H1 (cell line): ENCODE measurements at regions not wholly inside any gene's neighbourhood (a gene's known extent, or its start where the extent isn't known, plus 50 kb on each side); places are given as distances from the start of the nearest gene placed in this dataset.
A peak's percentile ranks its signal among the peaks of the same experiment; 100 is the strongest.

ENCODE experiments used
- CTCF ChIA-PET: fragments of 300-600 bp; sonication (Branson Sonifier 250); formaldehyde crosslinking; loops from one replicate; lab custom pipeline; 2021; ENCODE audit not compliant: partially characterized antibody; lab: Charles Lee
- POLR2A ChIA-PET: fragments of 300-600 bp; sonication (Branson Sonifier 250); formaldehyde crosslinking; loops from one replicate; lab custom pipeline; 2021; ENCODE audit warnings: inconsistent platforms; ENCODE audit not compliant: partially characterized antibody; lab: Charles Lee
- DNase-seq, 2 experiments: peaks; one replicate each; pipeline versions ENCODE4 v3.0.0 to v3.0.0-alpha.2; 2010 to 2022; ENCODE audit warnings: low spot score in 2 of 2, low read depth in 1 of 2, mixed read lengths in 1 of 2
- FAIRE-seq: peaks from 2 replicates; lab custom pipeline; 2011; peaks lifted over from hg19 to GRCh38; lab: Jason Lieb, UNC
- H2AFZ ChIP-seq: 2 replicates; pipeline ENCODE4 v1.8.1; 2012; ENCODE audit warnings: low read length, inconsistent platforms
- H2AK5ac ChIP-seq: 2 replicates; pipeline ENCODE4 v1.6.1; 2013; ENCODE audit warnings: low read depth, low read length
- H2BK120ac ChIP-seq: replicated peaks from 2 replicates; pipeline ENCODE3; 2013; ENCODE audit warnings: low read depth, low read length, inconsistent platforms
- H2BK12ac ChIP-seq: 2 replicates; pipeline ENCODE4 v1.6.1; 2013; ENCODE audit warnings: low read depth, low read length
- H2BK15ac ChIP-seq: 2 replicates; pipeline ENCODE4 v1.6.1; 2013; ENCODE audit warnings: low read length
- H2BK20ac ChIP-seq: 2 replicates; pipeline ENCODE4 v1.6.1; 2013; ENCODE audit warnings: low read length
- H2BK5ac ChIP-seq: 2 replicates; pipeline ENCODE4 v1.6.1; 2013; ENCODE audit warnings: low read depth, low read length
- H3K14ac ChIP-seq: 2 replicates; pipeline ENCODE4 v1.6.1; 2013; ENCODE audit warnings: inconsistent platforms; ENCODE audit not compliant: insufficient read length
- H3K18ac ChIP-seq: 2 replicates; pipeline ENCODE4 v1.6.1; 2013; ENCODE audit warnings: low read length; ENCODE audit errors: extremely low read depth
- H3K23ac ChIP-seq: 2 replicates; pipeline ENCODE4 v1.6.1; 2013; ENCODE audit warnings: inconsistent platforms; ENCODE audit not compliant: insufficient read length
- H3K23me2 ChIP-seq: 2 replicates; pipeline ENCODE4 v1.6.1; 2013; ENCODE audit warnings: low read depth, low read length
- H3K27ac ChIP-seq: 2 replicates; pipeline ENCODE4 v1.6.1; 2011; ENCODE audit warnings: low read depth, low read length, inconsistent platforms
- H3K27me3 ChIP-seq, 4 experiments: replicated peaks in 1 of 4; 1 replicate in 1 of 4; 2 replicates in 3 of 4; pipeline versions ENCODE4 v1.6.1 to v1.8.1; 2011 to 2013; ENCODE audit warnings: low read length in 3 of 4, mild to moderate bottlenecking in 3 of 4, inconsistent platforms in 2 of 4, mixed read lengths in 2 of 4, moderate library complexity in 1 of 4; ENCODE audit not compliant: control insufficient read depth in 3 of 4, insufficient read depth in 3 of 4; ENCODE audit errors: extremely low read depth in 1 of 4
- H3K36me3 ChIP-seq, 4 experiments: 2 replicates each; pipeline versions ENCODE4 v1.6.1 to v1.8.1; 2011 to 2013; ENCODE audit warnings: mild to moderate bottlenecking in 4 of 4, low read length in 3 of 4, moderate library complexity in 2 of 4, control low read depth in 1 of 4, inconsistent platforms in 1 of 4; ENCODE audit not compliant: insufficient read depth in 4 of 4, control insufficient read depth in 2 of 4
- H3K4ac ChIP-seq: replicated peaks from 2 replicates; pipeline ENCODE3; 2013; ENCODE audit warnings: low read length, low read depth, mixed read lengths, inconsistent platforms; ENCODE audit not compliant: insufficient read length
- H3K4me1 ChIP-seq, 4 experiments: replicated peaks in 1 of 4; 1 replicate in 1 of 4; 2 replicates in 3 of 4; pipeline versions ENCODE4 v1.6.1 to v1.8.1; 2011 to 2013; ENCODE audit warnings: low read length in 3 of 4, inconsistent platforms in 2 of 4, mixed read lengths in 1 of 4; ENCODE audit not compliant: insufficient read depth in 4 of 4, control insufficient read depth in 3 of 4
- H3K4me2 ChIP-seq, 2 experiments: 2 replicates each; pipeline versions ENCODE4 v1.6.1 to v1.8.1; 2011 to 2013; ENCODE audit warnings: low read depth in 2 of 2, low read length in 2 of 2, control low read depth in 1 of 2, inconsistent platforms in 1 of 2, mild to moderate bottlenecking in 1 of 2; ENCODE audit not compliant: insufficient read depth in 1 of 2
- H3K4me3 ChIP-seq, 4 experiments: fragments of 200-600, 300-600 bp in 1 of 4; sonication (generic), shearing (Covaris generic), sonication (Bioruptor Twin) in 1 of 4; 2 replicates each; pipeline versions ENCODE4 v1.5.1 to v1.8.1; 2011 to 2016; ENCODE audit warnings: low read length in 4 of 4, low read depth in 3 of 4, control low read depth in 2 of 4, inconsistent platforms in 2 of 4, mild to moderate bottlenecking in 2 of 4, mixed read lengths in 1 of 4, moderate library complexity in 1 of 4; ENCODE audit not compliant: insufficient read depth in 2 of 4; ENCODE audit errors: extremely low read depth in 1 of 4
- H3K56ac ChIP-seq: replicated peaks from 2 replicates; pipeline ENCODE3; 2013; ENCODE audit warnings: low read depth, mild to moderate bottlenecking, mixed read lengths, low read length, inconsistent platforms; ENCODE audit not compliant: insufficient read length
- H3K79me1 ChIP-seq: 2 replicates; pipeline ENCODE4 v1.6.1; 2013; ENCODE audit warnings: low read depth, low read length, control low read depth
- H3K79me2 ChIP-seq, 2 experiments: 2 replicates each; pipeline versions ENCODE4 v1.6.1 to v1.8.1; 2012 to 2013; ENCODE audit warnings: low read length in 2 of 2, mild to moderate bottlenecking in 2 of 2, inconsistent platforms in 1 of 2; ENCODE audit not compliant: insufficient read depth in 2 of 2, control insufficient read depth in 1 of 2
- H3K9ac ChIP-seq, 4 experiments: replicated peaks in 1 of 4; 1 replicate in 1 of 4; 2 replicates in 3 of 4; pipeline versions ENCODE4 v1.6.1 to v1.8.1; 2011 to 2013; ENCODE audit warnings: low read depth in 3 of 4, low read length in 3 of 4, control low read depth in 2 of 4, mild to moderate bottlenecking in 2 of 4, moderate library complexity in 2 of 4, inconsistent platforms in 1 of 4; ENCODE audit errors: extremely low read depth in 1 of 4
- H3K9me3 ChIP-seq, 2 experiments: 2 replicates each; pipeline versions ENCODE4 v1.6.1 to v1.8.1; 2012 to 2013; ENCODE audit warnings: mild to moderate bottlenecking in 2 of 2, moderate library complexity in 2 of 2, control low read depth in 1 of 2, inconsistent platforms in 1 of 2, low read depth in 1 of 2, low read length in 1 of 2, mixed read lengths in 1 of 2; ENCODE audit not compliant: insufficient read depth in 2 of 2
- H4K20me1 ChIP-seq, 2 experiments: replicated peaks in 1 of 2; 2 replicates each; pipeline versions ENCODE3 to v1.8.1; 2011 to 2013; ENCODE audit warnings: inconsistent platforms in 2 of 2, low read length in 2 of 2, mild to moderate bottlenecking in 1 of 2; ENCODE audit not compliant: insufficient read depth in 2 of 2, control insufficient read depth in 1 of 2
- H4K5ac ChIP-seq: 2 replicates; pipeline ENCODE4 v1.6.1; 2013; ENCODE audit warnings: low read length, low read depth, mixed read lengths, inconsistent platforms; ENCODE audit not compliant: insufficient read length
- H4K8ac ChIP-seq: 2 replicates; pipeline ENCODE4 v1.8.0; 2013; ENCODE audit warnings: mild to moderate bottlenecking, moderate library complexity, low read length, inconsistent platforms; ENCODE audit not compliant: insufficient read depth; ENCODE audit errors: extremely low read depth
- H4K91ac ChIP-seq: replicated peaks from 2 replicates; pipeline ENCODE3; 2013; ENCODE audit warnings: low read length, mixed read lengths, inconsistent platforms; ENCODE audit not compliant: insufficient read length
- CTCF ChIP-seq, 3 experiments: IDR thresholded peaks; 1 replicate in 2 of 3; 2 replicates in 1 of 3; pipeline versions ENCODE4 v1.5.1 to v1.6.1; 2011; ENCODE audit warnings: low read length in 3 of 3, mild to moderate bottlenecking in 3 of 3, inconsistent platforms in 2 of 3, low read depth in 1 of 3, moderate library complexity in 1 of 3; ENCODE audit not compliant: insufficient read depth in 1 of 3; ENCODE audit errors: control extremely low read depth in 1 of 3
- EP300 ChIP-seq, 2 experiments: IDR thresholded peaks; 1 replicate in 1 of 2; 2 replicates in 1 of 2; pipeline ENCODE4 v1.6.1; 2011 to 2012; ENCODE audit warnings: low read depth in 2 of 2, low read length in 2 of 2, mild to moderate bottlenecking in 2 of 2, borderline replicate concordance in 1 of 2, inconsistent platforms in 1 of 2, moderate library complexity in 1 of 2
- POLR2A ChIP-seq, 2 experiments: IDR thresholded peaks; 1 replicate in 1 of 2; 2 replicates in 1 of 2; pipeline ENCODE4 v1.6.1; 2011; ENCODE audit warnings: low read depth in 2 of 2, low read length in 2 of 2, mild to moderate bottlenecking in 2 of 2; ENCODE audit errors: control extremely low read depth in 1 of 2
- RAD21 ChIP-seq, 2 experiments: IDR thresholded peaks in 1 of 2; conservative IDR thresholded peaks in 1 of 2; 2 replicates each; pipeline ENCODE4 v1.6.1; 2011; ENCODE audit warnings: low read depth in 2 of 2, low read length in 2 of 2, improper control_type of control experiment in 1 of 2, inconsistent platforms in 1 of 2, mild to moderate bottlenecking in 1 of 2, moderate library complexity in 1 of 2
- TAF7 ChIP-seq: optimal IDR thresholded peaks from 2 replicates; pipeline ENCODE3; 2011; ENCODE audit warnings: low read depth, mild to moderate bottlenecking, inconsistent platforms, low read length, moderate library complexity, borderline replicate concordance
- ZNF274 ChIP-seq: IDR thresholded peaks from 2 replicates; pipeline ENCODE4 v1.7.0; 2012; ENCODE audit warnings: low read length, borderline replicate concordance; ENCODE audit errors: extremely low read depth
- WGBS, 2 experiments: shearing (Covaris generic) in 1 of 2; methylation state at CpG; one replicate each; pipeline versions ENCODE4 v1.1.6 to v1.1.7; 2013 to 2015; ENCODE audit warnings: low lambda C conversion rate in 2 of 2, mixed read lengths in 2 of 2, inconsistent platforms in 1 of 2, low coverage in 1 of 2, missing lambda C conversion rate in 1 of 2; ENCODE audit not compliant: insufficient replicate concordance in 2 of 2, insufficient coverage in 1 of 2, insufficient read length in 1 of 2; ENCODE audit errors: extremely low coverage in 1 of 2, missing lambda C conversion rate in 1 of 2; 5-methylcytosine and 5-hydroxymethylcytosine counted together

GRCh38 chr1:238492271-238492670 is 601.5 kb upstream of the ZP4 start:
- ChIA-PET CTCF (interaction anchor here (0.6 to 0.8 kb wide), 3 partner anchors 74 to 682 kb away, joined by 3 read pairs; no protein-coding TSS in a partner anchor), POLR2A (no interaction called here)
- H2BK120ac ChIP-seq, result no peak overlapping the region
- 94% methylated on average over 11 of the region's 11 CpGs; no CpG with 5 or more reads in 1 of the 2 experiments for WGBS, 2 experiments
- no peak overlapping the region for H3K9ac ChIP-seq
- H3K36me3 ChIP-seq, result no peaks in the 10 kb centered on the region
- H3K9me3 ChIP-seq, result no peaks in the 10 kb centered on the region
- H3K18ac ChIP-seq, result no peak overlapping the region
- H4K8ac ChIP-seq, result no peak overlapping the region
- H2BK12ac ChIP-seq, result 0 out of 2 replicates have a peak overlapping the region, but pooled peaks have one; percentile 17
- H4K91ac ChIP-seq, result no peak overlapping the region
- H2BK20ac ChIP-seq, result no peak overlapping the region
- no peaks in the 10 kb centered on the region for H4K20me1 ChIP-seq
- H3K4ac ChIP-seq, result no peak overlapping the region
- FAIRE-seq (no peak), DNase-seq (no peak)
- H2BK5ac ChIP-seq, result no peak overlapping the region
- no peak overlapping the region for H3K14ac ChIP-seq
- H3K23me2 ChIP-seq, result no peaks in the 10 kb centered on the region
- no peak overlapping the region for H3K23ac ChIP-seq
- TF ChIP-seq TAF7, result no peak
- TF ChIP-seq RAD21 (IDR thresholded peaks at IDR 0.05 in 1 of 2, conservative IDR thresholded peaks at IDR 0.05 in 1 of 2; ENCODE audit: low read depth in 2 of 2, low read length in 2 of 2), result peak; percentile 19 to 47; a peak in 3 of 4 replicates
- peak in 1 of 3 experiments; percentile 34; a peak in 2 of 4 replicates for TF ChIP-seq CTCF (IDR thresholded peaks at IDR 0.05; ENCODE audit: control extremely low read depth in 1 of 3, insufficient read depth in 1 of 3, low read depth in 1 of 3, low read length in 3 of 3)
- no peak for TF ChIP-seq ZNF274
- no peak for TF ChIP-seq POLR2A (IDR thresholded peaks at IDR 0.05; ENCODE audit: control extremely low read depth in 1 of 2, low read depth in 2 of 2, low read length in 2 of 2)
- no peak for TF ChIP-seq EP300 (IDR thresholded peaks at IDR 0.05; ENCODE audit: borderline replicate concordance in 1 of 2, low read depth in 2 of 2, low read length in 2 of 2)
- H3K4me2 ChIP-seq, result no peak overlapping the region
- H3K4me1 ChIP-seq, result no peaks in the 10 kb centered on the region
- no peak overlapping the region for H3K27ac ChIP-seq
- H3K27me3 ChIP-seq, result no peaks in the 10 kb centered on the region
- H3K79me1 ChIP-seq, result no peaks in the 10 kb centered on the region
- H3K56ac ChIP-seq, result no peak overlapping the region
- no peak overlapping the region for H2AK5ac ChIP-seq
- H2AFZ ChIP-seq, result no peak overlapping the region
- H2BK15ac ChIP-seq, result no peak overlapping the region
- H3K4me3 ChIP-seq, result no peak overlapping the region
- H3K79me2 ChIP-seq, result no peaks in the 10 kb centered on the region
- H4K5ac ChIP-seq, result no peak overlapping the region
